Activated T-cell treated with anti-CD3 and anti-CD28 coated beads for 1 hour (primary cell): ENCODE measurements at regions not wholly inside any gene's neighbourhood (a gene's known extent, or its start where the extent isn't known, plus 50 kb on each side); places are given as distances from the start of the nearest gene placed in this dataset.

Experiments used
- DNase-seq: peaks from one replicate; pipeline ENCODE4 v3.0.0-alpha.2; 2020; ENCODE audit warnings: low read depth

DNA sequence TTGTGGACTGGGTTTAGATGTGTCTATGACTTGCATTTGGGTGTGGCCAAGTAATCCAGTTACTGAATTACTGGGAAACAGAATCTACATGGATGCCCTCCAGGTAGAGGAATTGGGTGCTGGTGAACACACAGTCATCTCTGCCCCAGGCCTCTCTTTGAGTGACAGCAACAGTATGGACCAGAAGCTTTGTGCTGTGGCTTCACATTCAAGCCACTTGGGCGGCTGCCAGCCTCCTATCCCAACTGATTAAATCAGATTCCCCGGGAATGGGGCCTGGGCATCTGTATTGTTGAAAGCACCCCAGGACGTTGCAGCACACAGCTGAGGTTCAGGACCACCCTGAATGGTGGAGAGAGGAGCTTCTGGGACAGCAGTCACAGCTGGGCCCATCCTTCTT lies 144.6 kb downstream of the DHX35 start:
- no peak for DNase-seq

DNA sequence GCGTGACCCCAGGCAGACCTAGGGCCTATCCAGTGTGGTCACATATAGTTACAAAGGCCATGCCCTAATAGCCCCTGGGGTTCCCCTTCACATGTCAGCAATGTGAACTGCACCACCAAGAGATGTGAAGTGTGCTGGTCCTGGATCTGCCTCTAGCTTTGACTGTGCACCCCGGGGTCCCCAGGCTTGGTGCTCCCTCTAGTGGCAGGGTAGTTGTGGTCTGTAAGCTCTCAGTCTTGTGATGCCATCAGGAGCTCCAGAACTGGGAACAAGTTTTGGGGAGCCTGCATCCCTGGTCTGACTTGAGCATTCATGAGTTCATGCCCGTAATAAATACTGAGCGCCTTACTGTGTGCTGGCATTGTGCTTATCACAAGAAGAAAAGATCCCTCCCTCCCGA lies 143.4 kb downstream of the DHX35 start:
- DNase-seq: no peak

DNA sequence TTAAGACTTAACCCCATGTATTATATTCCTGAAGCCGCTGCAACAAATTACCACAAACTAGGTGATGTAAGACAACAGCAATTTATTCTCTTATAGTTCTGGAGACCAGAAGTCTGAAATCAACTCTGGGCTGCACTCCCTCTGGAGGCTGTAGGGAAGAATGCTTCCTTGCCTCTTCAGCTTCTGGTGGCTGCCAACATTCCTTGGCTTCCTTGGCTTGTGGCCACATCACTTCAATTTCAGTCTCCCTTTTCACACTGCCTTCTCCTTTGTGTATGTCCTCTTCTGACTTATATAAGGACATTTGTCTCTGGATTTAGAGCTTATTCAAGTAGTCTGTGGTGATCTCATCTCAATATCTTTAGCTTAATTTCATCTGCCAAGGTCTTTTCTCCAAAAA lies 141.6 kb downstream of the DHX35 start:
- no peak for DNase-seq

DNA sequence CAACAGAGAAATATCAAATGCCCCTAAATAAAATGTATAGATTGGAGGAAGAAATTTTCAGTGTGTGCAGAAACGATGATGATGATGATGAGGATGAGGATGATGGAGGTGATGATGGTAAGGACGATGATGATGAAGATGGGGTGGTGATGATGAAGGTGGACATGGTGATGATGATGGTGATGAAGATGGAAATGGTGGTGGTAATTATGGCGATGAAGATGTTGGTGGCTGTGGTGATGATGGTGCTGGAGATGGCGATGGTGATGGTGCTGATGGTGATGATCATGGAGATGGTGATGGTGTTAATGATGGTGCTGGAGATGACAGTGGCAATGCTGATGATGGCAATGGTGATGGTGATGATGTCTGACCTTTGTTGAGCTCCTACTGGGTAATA lies 141.2 kb downstream of the DHX35 start:
- DNase-seq: no peak

DNA sequence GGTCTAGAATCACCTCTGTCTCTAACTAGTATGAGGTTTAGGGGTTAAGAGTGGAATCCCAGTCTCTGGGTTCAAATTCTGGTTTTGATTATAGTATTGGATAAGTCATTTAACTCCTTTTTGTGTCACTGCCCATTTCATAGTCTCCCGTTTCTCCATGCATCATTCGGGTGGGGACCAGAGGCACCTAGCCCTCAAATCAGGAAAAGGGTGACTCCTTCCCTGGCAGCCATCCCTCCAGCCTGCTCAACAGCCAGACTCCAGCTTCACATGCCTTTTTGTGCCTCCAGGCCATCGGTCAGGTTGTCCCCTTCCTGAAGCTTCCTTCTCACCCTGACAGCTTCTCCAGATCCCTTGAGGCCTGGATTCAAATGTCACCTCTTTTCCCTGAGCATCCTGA lies 139.8 kb downstream of the DHX35 start:
- DNase-seq: no peak

DNA sequence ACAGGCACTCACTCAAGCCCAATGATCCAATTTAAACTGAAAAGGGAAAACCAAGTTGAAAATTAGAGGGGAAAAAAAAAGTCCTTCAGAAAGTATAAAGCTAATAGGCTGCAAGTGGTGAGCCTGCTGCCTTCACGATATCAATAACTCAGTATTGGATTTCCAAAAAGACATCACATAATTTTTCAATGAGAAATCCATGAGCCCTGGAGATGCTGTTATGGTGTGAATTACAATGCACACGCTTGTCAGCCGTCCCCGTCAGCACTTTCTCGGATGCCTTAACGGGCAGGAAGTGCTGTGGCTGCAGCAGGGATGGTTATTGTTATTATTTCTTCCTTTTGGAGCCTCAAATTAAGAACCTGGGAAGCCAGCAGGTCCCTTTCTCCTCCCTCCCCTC lies 138.5 kb downstream of the DHX35 start:
- DNase-seq: no peak

DNA sequence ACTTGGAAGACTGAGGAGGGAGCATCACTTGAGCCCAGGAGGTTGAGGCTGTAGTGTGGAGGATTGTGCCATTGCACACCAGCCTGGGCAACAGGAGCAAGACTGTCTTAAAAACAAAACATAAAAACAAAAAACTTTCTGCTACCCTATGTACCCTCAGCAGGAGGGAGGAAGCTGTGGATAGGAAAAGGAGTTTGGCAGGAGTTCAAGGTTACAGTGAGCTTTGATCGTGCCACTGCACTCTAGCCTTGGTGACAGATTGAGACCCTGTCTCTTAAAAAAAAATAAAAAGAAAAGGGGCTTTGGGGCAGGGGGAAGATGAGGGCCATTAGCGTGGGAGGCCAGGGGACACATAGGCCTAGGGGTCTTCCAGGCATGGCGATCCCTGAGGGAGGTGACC lies 135.7 kb downstream of the DHX35 start:
- no peak for DNase-seq

DNA sequence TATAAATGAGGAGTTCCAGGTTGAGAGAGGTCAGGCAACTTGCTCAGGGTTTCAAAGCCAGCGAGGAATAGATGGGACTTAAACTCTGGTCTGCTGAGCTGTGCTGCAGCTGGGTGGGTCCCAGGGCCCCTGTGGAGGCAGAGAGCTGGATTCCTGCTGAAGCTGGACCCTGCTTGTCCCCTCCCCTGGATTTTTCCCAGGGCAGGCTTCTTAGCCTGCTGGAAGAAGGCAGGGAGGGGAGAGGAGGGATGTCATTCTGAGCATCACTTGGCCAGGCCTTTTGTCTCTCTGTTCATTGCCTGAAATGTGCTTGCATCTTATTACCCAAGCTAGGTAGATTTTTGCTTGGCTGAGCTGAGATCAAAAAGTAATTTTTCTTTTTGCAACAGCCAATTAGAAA lies 133.7 kb downstream of the DHX35 start:
- DNase-seq: no peak

DNA sequence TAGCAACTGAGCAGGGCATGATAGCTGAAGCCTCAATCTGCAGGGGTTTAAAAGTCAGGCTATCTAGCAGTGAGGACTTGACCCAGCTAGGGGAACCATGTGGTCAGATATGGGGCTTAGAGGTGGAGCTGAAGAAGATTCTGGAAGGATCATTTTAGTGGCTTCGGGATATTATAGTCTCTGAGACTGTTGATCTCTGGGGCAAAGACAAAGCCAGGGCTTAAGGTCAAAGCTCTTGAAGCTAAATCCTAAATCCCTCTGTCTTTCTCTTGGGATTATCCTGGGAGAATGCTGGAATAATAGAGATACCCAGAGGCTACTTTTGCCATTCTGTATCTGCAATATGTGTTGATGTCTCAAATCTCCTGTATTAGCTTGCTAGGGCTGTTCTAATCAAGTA lies 132.2 kb downstream of the DHX35 start:
- no peak for DNase-seq

DNA sequence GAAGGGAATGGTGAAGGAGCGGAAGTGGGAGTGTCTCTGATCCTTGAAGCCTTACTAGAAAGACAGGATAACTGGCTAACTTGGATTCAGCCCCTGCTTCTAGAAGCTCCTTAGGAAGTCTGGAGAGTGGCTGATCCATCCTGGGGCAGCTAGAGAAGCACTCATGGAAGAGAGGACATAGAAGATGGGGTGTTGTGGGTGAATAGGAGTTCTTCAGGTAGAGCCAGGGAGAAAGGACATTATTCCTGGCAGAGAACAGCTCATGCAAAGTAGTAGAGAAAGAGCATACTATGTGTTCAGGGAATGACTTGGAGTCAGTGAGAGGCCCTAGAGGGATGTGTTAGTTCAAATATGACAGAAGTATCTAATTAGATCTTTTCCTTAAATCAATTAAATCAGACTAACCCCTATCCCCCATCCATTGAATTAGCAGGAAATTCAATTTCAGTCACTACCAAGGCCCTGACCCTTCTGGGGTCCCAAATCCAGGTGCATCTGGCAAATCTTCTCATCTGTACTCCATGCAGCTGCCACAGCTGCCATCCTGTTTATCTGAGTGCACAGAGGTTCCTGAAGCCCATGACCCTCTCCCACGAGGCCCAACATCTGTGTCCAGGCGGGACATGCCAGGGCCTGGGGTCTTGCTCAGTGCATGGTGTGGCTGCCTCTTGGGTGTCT lies 130.7 kb downstream of the DHX35 start:
- no peak for DNase-seq

DNA sequence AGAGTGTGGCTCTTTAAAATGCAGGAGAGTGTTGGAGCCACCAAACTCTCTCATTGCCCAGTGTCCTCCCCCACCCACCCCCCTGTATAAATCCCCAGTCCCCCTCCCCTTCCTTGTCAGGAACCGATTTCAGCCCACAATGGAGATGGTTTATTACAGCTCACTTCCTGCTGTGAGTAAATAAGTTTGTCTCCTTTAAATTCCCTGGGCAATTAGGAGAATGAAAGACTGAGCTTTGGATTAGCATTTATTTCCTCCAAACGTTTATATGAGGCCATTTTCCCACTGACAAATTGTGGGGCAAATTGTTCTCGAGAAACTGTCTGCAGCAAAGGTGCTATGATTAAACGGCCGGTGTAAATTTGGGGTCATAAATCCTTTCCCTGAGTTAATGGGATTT lies 128.8 kb downstream of the DHX35 start:
- DNase-seq: no peak

DNA sequence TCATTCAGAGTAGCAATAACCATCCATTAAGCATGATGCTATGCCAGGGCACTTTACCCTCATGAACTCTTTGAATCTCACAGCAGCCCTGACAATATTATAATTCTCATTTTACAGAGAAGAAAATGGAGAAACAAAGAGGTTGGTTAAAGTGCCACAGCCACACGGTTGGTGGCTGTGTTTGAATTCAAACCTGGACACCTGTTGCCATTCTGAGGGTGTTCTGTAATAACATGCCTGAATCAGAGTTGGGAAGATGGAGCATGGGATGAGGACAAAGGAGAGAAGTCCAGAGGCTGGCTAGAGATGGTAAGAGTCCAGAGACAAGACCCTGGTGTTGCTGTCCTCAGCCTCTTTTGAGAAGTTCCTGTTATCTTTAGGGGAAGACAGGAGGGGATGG lies 127.7 kb downstream of the DHX35 start:
- no peak for DNase-seq
